Mammary epithelial cell (primary cell): ENCODE measurements at regions not wholly inside any gene's neighbourhood (a gene's known extent, or its start where the extent isn't known, plus 50 kb on each side); places are given as distances from the start of the nearest gene placed in this dataset.

Source experiments
- CTCF ChIP-seq, 2 donors: IDR thresholded peaks in 1 of 2; conservative IDR thresholded peaks in 1 of 2; 2 replicates each; pipeline ENCODE4 v1.5.1; 2011 to 2012; ENCODE audit warnings: inconsistent platforms in 2 of 2, low read length in 2 of 2, mild to moderate bottlenecking in 2 of 2, control low read depth in 1 of 2, low read depth in 1 of 2; ENCODE audit not compliant: insufficient read depth in 1 of 2; ENCODE audit errors: extremely low read depth in 1 of 2
- EZH2 ChIP-seq: IDR thresholded peaks from 2 replicates; pipeline ENCODE4 v1.6.1; 2012; ENCODE audit warnings: low read length, inconsistent platforms, borderline replicate concordance

DNA sequence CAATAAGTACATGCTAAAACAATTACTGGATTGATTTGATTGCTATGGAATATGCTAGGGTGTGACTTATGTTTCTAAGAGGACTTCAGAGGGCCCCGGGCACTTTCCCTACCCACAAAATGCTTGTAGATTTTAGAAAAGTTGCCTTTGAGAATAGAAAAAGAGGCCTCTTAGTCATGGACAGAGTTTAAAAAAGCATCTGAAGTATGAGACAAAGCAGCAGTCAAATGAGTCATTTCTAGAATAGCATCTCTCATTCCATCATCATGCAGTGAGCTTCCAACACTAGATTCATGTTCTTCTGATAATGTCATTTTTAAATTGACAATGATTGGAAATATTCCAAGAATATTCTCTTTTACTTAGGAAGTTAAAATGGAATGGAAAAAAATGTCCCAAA, 675.1 kb upstream of the PCDH15 start:
- no peak for TF ChIP-seq CTCF (conservative IDR thresholded peaks at IDR 0.05 in 1 of 2, IDR thresholded peaks at IDR 0.05 in 1 of 2; ENCODE audit: extremely low read depth in 1 of 2, insufficient read depth in 1 of 2, low read depth in 1 of 2, low read length in 2 of 2)
- TF ChIP-seq EZH2 = no peak
